ENCODE measurements at regions not wholly inside any gene's neighbourhood (a gene's known extent, or its start where the extent isn't known, plus 50 kb on each side); places are given as distances from the start of the nearest gene placed in this dataset.

DNA sequence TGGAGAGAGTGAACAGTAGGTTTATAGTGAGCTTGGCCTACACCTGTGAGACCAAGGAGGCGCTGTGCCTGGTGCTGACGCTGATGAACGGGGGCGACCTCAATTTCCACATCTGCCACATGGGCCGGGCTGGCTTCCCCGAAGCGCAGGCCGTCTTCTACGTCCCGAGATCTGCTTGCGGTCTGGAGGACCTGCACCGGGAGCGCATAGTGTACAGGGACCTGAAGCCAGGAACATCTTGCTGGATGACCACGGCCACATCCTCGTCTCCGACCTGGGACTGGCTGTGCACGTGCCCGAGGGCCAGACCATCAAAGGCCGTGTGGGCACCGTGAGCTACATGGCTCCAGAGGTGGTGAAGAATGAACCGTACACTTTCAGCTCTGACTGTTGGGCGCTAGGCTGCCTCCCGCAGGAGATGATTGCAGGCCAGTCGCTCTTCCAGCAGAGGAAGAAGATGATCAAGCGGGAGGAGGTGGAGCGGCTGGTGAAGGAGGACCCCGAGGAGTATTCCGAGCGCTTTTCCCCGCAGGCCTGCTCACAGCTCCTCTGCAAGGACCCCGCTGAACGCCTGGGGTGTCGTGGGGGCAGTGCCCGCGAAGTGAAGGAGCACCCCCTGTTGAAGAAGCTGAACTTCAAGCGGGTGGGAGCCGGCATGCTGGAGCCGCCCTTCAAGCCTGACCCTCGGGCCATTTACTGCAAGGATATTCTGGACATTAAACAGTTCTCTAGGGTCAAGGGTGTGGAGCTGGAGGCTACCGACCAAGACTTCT, 139.0 kb downstream of the ZDHHC20 start:
- no peak for DNase-seq

DNA sequence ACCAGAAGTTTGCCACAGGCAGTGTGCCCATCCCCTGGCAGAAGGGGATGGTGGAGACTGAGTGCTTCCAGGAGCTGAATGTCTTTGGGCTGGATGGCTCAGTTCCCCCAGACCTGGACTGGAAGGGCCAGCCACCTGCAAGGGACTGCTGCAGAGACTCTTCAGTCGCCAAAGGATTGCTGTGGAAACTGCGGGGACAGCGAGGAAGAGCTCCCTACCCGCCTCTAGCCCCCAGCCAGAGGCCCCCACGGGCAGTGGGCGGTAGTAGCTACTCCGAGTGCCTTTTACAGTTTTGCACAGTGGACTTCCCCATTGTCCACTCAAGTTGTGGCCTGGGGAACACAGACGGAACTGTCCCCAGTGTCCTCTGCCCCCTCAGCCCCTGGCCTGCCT, 138.5 kb downstream of the ZDHHC20 start:
- DNase-seq: no peak

DNA sequence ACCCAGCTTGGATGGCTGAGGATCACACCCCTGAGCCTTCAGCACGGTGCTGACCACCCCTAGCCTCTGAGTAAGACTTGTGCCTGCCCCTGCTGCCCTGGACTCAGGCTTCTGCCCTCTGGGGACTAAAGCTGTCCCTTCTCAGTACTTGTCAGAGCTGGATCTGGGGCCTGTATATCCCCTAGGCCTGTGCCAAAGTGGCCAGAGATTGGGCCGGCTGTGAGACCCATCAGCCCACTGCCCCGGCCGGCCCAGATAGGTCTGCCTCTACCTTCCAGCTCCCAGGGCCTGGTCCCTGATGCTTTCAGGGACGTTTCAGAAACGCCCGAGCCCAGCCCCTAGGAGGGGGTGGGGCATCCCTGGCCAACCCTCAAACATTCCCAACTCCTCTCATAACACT, 137.8 kb downstream of the ZDHHC20 start:
- DNase-seq: no peak

DNA sequence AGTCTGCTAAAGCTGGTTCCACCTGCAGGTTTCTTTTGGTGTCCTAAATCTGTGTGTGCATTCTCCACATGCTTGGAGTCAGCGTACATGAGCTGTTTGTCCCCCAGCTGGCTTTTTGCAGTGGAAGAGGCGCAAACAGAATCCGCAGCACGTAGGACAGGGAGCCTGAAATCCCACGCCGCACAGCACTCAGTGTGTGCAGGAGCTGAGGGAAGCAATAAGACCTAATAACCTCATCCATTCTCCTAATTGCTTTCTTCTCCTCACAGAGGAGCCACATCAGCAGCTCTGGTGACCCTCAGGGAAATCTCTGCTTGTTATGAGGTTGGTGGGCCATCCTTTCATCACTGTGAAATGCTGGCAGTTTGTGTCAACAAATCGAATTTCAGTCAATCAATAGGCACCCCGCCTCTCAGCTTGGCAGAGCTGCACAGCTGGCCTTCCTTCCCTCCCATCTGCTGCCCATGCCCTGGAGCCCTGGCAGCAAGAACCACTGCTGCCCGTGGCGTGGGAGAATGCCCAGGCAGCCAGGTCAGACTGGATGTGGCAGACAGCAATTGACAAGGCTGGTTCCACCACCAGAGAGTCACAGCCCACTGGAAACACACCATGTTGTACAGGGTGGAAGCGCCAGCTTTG, 136.7 kb downstream of the ZDHHC20 start:
- DNase-seq: no peak
